B cell (primary cell): ENCODE measurements at regions not wholly inside any gene's neighbourhood (a gene's known extent, or its start where the extent isn't known, plus 50 kb on each side); places are given as distances from the start of the nearest gene placed in this dataset.
"Not testable (repeated sequence)": the region's sequence is repeated elsewhere in the genome, so short reads cannot be mapped to it uniquely, and the experiment has no call there.

Source experiments
- ATAC-seq: fragments of 200-7000 bp; cut with Tn5 transposase; one replicate; pipeline ENCODE4 v1.10.0; 2021; ENCODE audit warnings: low read depth, mild to moderate bottlenecking, moderate number of reproducible peaks, moderate library complexity
- CTCF ChIA-PET: fragments of 350-600 bp; sonication (Branson Sonifier 250); formaldehyde crosslinking; loops from one replicate; lab custom pipeline; 2021; ENCODE audit warnings: antibody characterized with exemption, inconsistent platforms; lab: Charles Lee
- POLR2A ChIA-PET: fragments of 350-600 bp; sonication (Branson Sonifier 250); formaldehyde crosslinking; loops from one replicate; lab custom pipeline; 2021; ENCODE audit warnings: antibody characterized with exemption; lab: Charles Lee
- DNase-seq: peaks from one replicate; pipeline ENCODE4 v3.0.0; 2013
- H2AFZ ChIP-seq: 2 replicates; pipeline ENCODE4 v1.6.1; 2012; ENCODE audit warnings: mild to moderate bottlenecking, low read depth, low read length; ENCODE audit not compliant: insufficient read depth, poor library complexity, severe bottlenecking
- H3K27ac ChIP-seq, 2 donors: 1 replicate in 1 of 2; 2 replicates in 1 of 2; pipeline ENCODE4 v1.5.1; 2012 to 2013; ENCODE audit warnings: low read length in 2 of 2, mild to moderate bottlenecking in 2 of 2, moderate library complexity in 1 of 2
- H3K27me3 ChIP-seq, 4 experiments: fragments of 200-600 bp in 1 of 4; sonication (generic) in 1 of 4; replicated peaks in 1 of 4; 1 replicate in 2 of 4; 2 replicates in 2 of 4; pipeline versions ENCODE4 v1.6.1 to v1.7.0; 2013 to 2016; ENCODE audit warnings: low read length in 3 of 4, mild to moderate bottlenecking in 2 of 4, mixed read lengths in 1 of 4, moderate library complexity in 1 of 4; ENCODE audit not compliant: insufficient read depth in 4 of 4, control insufficient read depth in 3 of 4; ENCODE audit errors: control extremely low read depth in 1 of 4
- H3K36me3 ChIP-seq, 2 experiments: replicated peaks in 1 of 2; 1 replicate in 1 of 2; 2 replicates in 1 of 2; pipeline versions ENCODE4 v1.6.1 to v1.7.1; 2013; ENCODE audit warnings: low read length in 1 of 2; ENCODE audit not compliant: insufficient read depth in 2 of 2, control insufficient read depth in 1 of 2; ENCODE audit errors: control extremely low read depth in 1 of 2, extremely low read depth in 1 of 2
- H3K4me1 ChIP-seq, 2 donors: fragments of 200-600 bp in 1 of 2; sonication (generic) in 1 of 2; 1 replicate in 1 of 2; 2 replicates in 1 of 2; pipeline versions ENCODE4 v1.5.1 to v1.6.1; 2013 to 2017; ENCODE audit warnings: low read length in 2 of 2; ENCODE audit not compliant: control insufficient read depth in 2 of 2, insufficient read depth in 2 of 2
- H3K4me2 ChIP-seq: replicated peaks from 2 replicates; pipeline ENCODE3; 2012; ENCODE audit warnings: mild to moderate bottlenecking, low read depth, low read length; ENCODE audit not compliant: poor library complexity, severe bottlenecking
- H3K4me3 ChIP-seq, 5 experiments: fragments of 200-600 bp in 1 of 5; sonication (generic) in 1 of 5; 1 replicate in 3 of 5; 2 replicates in 2 of 5; pipeline versions ENCODE4 v1.5.1 to v1.7.0; 2011 to 2016; ENCODE audit warnings: low read length in 4 of 5, mild to moderate bottlenecking in 4 of 5, low read depth in 2 of 5, control low read depth in 1 of 5, moderate library complexity in 1 of 5; ENCODE audit not compliant: insufficient read depth in 1 of 5; ENCODE audit errors: control extremely low read depth in 1 of 5, extremely low read depth in 1 of 5
- H3K79me2 ChIP-seq: fragments of 200-600 bp; sonication (generic); one replicate; pipeline ENCODE4 v1.6.0; 2016; ENCODE audit warnings: low read length; ENCODE audit not compliant: control insufficient read depth, insufficient read depth
- H3K9ac ChIP-seq: fragments of 200-600 bp; sonication (generic); 2 replicates; pipeline ENCODE4 v1.6.1; 2017; ENCODE audit warnings: mild to moderate bottlenecking, low read length, moderate library complexity
- H3K9me3 ChIP-seq, 3 donors: one replicate each; pipeline versions ENCODE4 v1.6.1 to v1.7.1; 2013; ENCODE audit warnings: low read length in 2 of 3; ENCODE audit not compliant: control insufficient read depth in 2 of 3, insufficient read depth in 1 of 3; ENCODE audit errors: control extremely low read depth in 1 of 3
- H4K20me1 ChIP-seq: 2 replicates; pipeline ENCODE4 v1.6.0; 2012; ENCODE audit warnings: mild to moderate bottlenecking, low read length; ENCODE audit not compliant: insufficient read depth, control insufficient read depth, poor library complexity, severe bottlenecking
- H3K27ac Mint-ChIP-seq: one replicate; pipeline ENCODE4 v1.8.0; 2021; ENCODE audit warnings: mixed read lengths
- H3K27me3 Mint-ChIP-seq: one replicate; pipeline ENCODE4 v1.8.0; 2021; ENCODE audit warnings: mixed read lengths
- H3K4me1 Mint-ChIP-seq: one replicate; pipeline ENCODE4 v1.8.0; 2021; ENCODE audit warnings: mixed read lengths
- H3K4me3 Mint-ChIP-seq: one replicate; pipeline ENCODE4 v1.8.0; 2021; ENCODE audit warnings: mixed read lengths
- H3K9me3 Mint-ChIP-seq: one replicate; pipeline ENCODE4 v1.8.0; 2022; ENCODE audit warnings: mixed read lengths; ENCODE audit not compliant: insufficient read depth
- CTCF ChIP-seq: fragments of 200-600 bp; IDR thresholded peaks from one replicate; pipeline ENCODE4 v1.8.0; 2022; ENCODE audit warnings: antibody characterized with exemption, mild to moderate bottlenecking
- EZH2 ChIP-seq: IDR thresholded peaks from 2 replicates; pipeline ENCODE4 v1.6.1; 2012; ENCODE audit warnings: borderline replicate concordance, low read depth, mild to moderate bottlenecking, moderate library complexity, low read length; ENCODE audit not compliant: insufficient read depth, poor library complexity, severe bottlenecking
- WGBS: methylation state at CpG from one replicate; pipeline ENCODE4 v1.1.5; 2013; ENCODE audit warnings: missing lambda C conversion rate; ENCODE audit not compliant: insufficient coverage; 5-methylcytosine and 5-hydroxymethylcytosine counted together
- intact Hi-C: fragments of 100-400 bp; cut with micrococcal nuclease; formaldehyde crosslinking; loops from one replicate; pipeline ENCODE4 v1.10.0; 2022

GRCh38 chr14:103243764-103244737, 90.0 kb upstream of the EIF5 start:
- no peak overlapping the region for H3K27ac ChIP-seq
- no peaks in the 10 kb centered on the region for H3K4me1 ChIP-seq
- no peak overlapping the region for H3K4me2 ChIP-seq
- no peak overlapping the region for H2AFZ ChIP-seq
- Mint-ChIP-seq H3K4me3 (no peak overlapping the region), H3K27me3 (peaks cover 35% of the 10 kb centered on the region), H3K27ac (no peak overlapping the region), H3K4me1 (no peaks in the 10 kb centered on the region), H3K9me3 (peaks cover 6% of the 10 kb centered on the region)
- H3K9me3 ChIP-seq: peaks cover 2 to 24% (median 6%) of the 10 kb centered on the region in 3 donors
- H3K4me3 ChIP-seq: no peak overlapping the region
- WGBS: 90% methylated on average over 4 of the region's 7 CpGs
- H3K36me3 ChIP-seq: no peaks in the 10 kb centered on the region
- no peak overlapping the region for H3K9ac ChIP-seq
- no peak for ATAC-seq
- ChIA-PET POLR2A (no interaction called here), CTCF (no interaction called here)
- TF ChIP-seq CTCF (no peak), EZH2 (no peak)
- intact Hi-C loops: no loop called here
- H3K27me3 ChIP-seq: peaks cover 0 to 4% (median 0%) of the 10 kb centered on the region in 4 experiments
- no peaks in the 10 kb centered on the region for H3K79me2 ChIP-seq
- H4K20me1 ChIP-seq: no peaks in the 10 kb centered on the region
- DNase-seq: no peak

GRCh38 chr14:103245624-103246031, 88.4 kb upstream of the EIF5 start:
- H3K4me1 Mint-ChIP-seq, H3K36me3 ChIP-seq, ATAC-seq, H3K27ac Mint-ChIP-seq, H3K79me2 ChIP-seq, H3K4me3 ChIP-seq, H4K20me1 ChIP-seq, H3K9ac ChIP-seq, H3K27me3 ChIP-seq, H3K4me3 Mint-ChIP-seq, DNase-seq, H3K9me3 ChIP-seq, H3K9me3 Mint-ChIP-seq, POLR2A ChIA-PET, intact Hi-C loops, CTCF ChIA-PET, H3K4me2 ChIP-seq, H2AFZ ChIP-seq, H3K4me1 ChIP-seq, H3K27ac ChIP-seq: not testable (repeated sequence)
- WGBS: no CpG with 5 or more reads among the region's 3 CpGs
- H3K27me3 Mint-ChIP-seq: peaks cover 43% of the 10 kb centered on the region
